ENCODE measurements at regions not wholly inside any gene's neighbourhood (a gene's known extent, or its start where the extent isn't known, plus 50 kb on each side); places are given as distances from the start of the nearest gene placed in this dataset.
"Not testable (repeated sequence)": the region's sequence is repeated elsewhere in the genome, so short reads cannot be mapped to it uniquely, and the experiment has no call there.

DNA sequence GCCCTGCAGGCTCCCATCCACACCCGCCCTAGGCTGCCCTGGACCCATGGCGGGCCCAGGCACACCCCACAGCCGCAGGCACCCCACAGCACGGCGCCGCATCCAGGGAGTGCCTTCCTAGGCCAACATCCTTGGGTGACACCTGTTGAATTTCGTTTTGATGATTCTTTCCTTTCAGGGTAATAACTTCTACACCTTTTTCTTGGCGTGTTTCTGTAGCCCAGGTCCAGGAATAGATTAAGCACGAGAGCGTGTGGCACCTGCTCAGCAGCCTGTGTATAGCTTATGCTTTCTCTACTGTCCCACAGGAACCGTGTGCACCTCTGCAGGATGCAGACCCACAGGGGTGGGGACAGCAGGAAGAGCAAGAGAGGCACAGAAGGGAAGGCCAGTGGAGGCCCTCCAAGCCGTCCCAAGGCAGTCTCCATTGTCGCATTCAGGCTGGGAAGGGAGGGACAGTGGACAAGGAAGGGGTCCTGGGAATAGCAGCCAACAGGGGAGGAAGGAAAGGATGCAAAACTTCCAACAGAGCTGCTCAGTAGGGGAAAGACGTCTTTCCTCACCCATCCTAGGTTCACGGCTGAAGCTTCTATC lies 118.1 kb upstream of the AFDN start:
- Histone ChIP-seq H3K36me3 (ENCODE audit: insufficient read depth, insufficient read length, low read length) (no peaks in the 10 kb centered on the region), H3K27me3 (ENCODE audit: insufficient read depth, insufficient read length) (no peaks in the 10 kb centered on the region), H3K4me1 (ENCODE audit: insufficient read depth, insufficient read length) (no peaks in the 10 kb centered on the region), H3K9me3 (ENCODE audit: insufficient read depth, low read length) (no peaks in the 10 kb centered on the region), H3K4me3 (ENCODE audit: insufficient read length, low read depth) (no peak overlapping the region), H3K9ac (ENCODE audit: insufficient read length, low read depth) (no peak overlapping the region)
- DNase-seq (ENCODE audit: low read depth, low spot score) = no peak
- no peak for TF ChIP-seq ZNF274 (IDR thresholded peaks at IDR 0.05; ENCODE audit: low read depth, low read length)
- no peak for TF ChIP-seq SUZ12 (IDR thresholded peaks at IDR 0.05; ENCODE audit: extremely low read depth, insufficient read depth, insufficient read length)
- no peak for TF ChIP-seq YY1 (IDR thresholded peaks at IDR 0.05; ENCODE audit: insufficient read depth, insufficient read length)

DNA sequence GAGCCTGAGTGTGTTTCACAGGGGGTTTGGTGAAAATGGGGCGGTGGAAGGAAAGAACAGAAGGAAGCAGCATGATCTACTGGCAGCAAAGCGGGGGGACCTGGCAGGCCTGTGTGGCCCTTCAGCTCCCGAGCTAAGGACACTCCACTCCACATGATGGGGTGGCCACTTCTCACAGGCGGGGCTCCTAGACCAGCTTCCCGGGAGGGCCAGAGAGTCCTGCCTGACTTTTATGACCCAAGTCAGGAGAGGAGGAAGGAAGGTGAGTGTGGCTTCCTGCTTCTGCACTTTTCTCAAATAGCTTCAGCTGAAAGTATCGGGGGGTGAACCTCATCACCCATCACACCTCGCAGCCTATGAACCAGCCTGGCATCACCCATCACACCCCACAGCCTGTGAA lies 117.5 kb upstream of the AFDN start:
- H3K4me3 ChIP-seq (ENCODE audit: insufficient read length, low read depth) = no peak overlapping the region
- H3K4me1 ChIP-seq (ENCODE audit: insufficient read depth, insufficient read length) = peaks cover 3% of the 10 kb centered on the region
- H3K36me3 ChIP-seq (ENCODE audit: insufficient read depth, insufficient read length, low read length) = no peaks in the 10 kb centered on the region
- no peak for DNase-seq (ENCODE audit: low read depth, low spot score)
- H3K9me3 ChIP-seq (ENCODE audit: insufficient read depth, low read length) = no peaks in the 10 kb centered on the region
- TF ChIP-seq ZNF274 (IDR thresholded peaks at IDR 0.05; ENCODE audit: low read depth, low read length) (no peak), YY1 (IDR thresholded peaks at IDR 0.05; ENCODE audit: insufficient read depth, insufficient read length) (no peak), SUZ12 (IDR thresholded peaks at IDR 0.05; ENCODE audit: extremely low read depth, insufficient read depth, insufficient read length) (no peak)
- H3K9ac ChIP-seq (ENCODE audit: insufficient read length, low read depth) = no peak overlapping the region
- no peaks in the 10 kb centered on the region for H3K27me3 ChIP-seq (ENCODE audit: insufficient read depth, insufficient read length)

DNA sequence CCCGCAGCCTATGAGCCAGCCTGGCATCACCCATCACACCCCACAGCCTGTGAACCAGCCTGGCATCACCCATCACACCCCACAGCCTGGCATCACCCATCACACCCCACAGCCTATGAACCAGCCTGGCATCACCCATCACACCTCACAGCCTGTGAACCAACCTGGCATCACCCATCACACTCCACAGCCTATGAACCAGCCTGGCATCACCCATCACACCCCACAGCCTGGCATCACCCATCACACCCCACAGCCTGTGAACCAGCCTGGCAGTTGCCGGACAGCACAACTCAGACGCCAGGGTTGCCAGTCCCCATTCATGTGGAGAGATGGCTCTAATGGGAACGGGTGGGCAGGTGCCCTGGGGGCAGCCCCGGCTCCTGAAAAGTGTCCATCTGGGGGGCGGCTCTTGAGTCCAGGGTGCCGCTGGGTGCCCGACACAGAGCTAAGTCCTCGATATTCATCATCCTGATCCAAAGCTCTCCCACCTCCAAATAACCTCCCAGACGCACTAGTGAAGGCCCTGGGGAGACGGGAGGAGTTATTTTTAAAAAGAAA lies 116.9 kb upstream of the AFDN start:
- H3K4me3 ChIP-seq (ENCODE audit: insufficient read length, low read depth); H3K27me3 ChIP-seq (ENCODE audit: insufficient read depth, insufficient read length); H3K9ac ChIP-seq (ENCODE audit: insufficient read length, low read depth); H3K4me1 ChIP-seq (ENCODE audit: insufficient read depth, insufficient read length); DNase-seq (ENCODE audit: low read depth, low spot score); H3K36me3 ChIP-seq (ENCODE audit: insufficient read depth, insufficient read length, low read length); H3K9me3 ChIP-seq (ENCODE audit: insufficient read depth, low read length): not testable (repeated sequence)

DNA sequence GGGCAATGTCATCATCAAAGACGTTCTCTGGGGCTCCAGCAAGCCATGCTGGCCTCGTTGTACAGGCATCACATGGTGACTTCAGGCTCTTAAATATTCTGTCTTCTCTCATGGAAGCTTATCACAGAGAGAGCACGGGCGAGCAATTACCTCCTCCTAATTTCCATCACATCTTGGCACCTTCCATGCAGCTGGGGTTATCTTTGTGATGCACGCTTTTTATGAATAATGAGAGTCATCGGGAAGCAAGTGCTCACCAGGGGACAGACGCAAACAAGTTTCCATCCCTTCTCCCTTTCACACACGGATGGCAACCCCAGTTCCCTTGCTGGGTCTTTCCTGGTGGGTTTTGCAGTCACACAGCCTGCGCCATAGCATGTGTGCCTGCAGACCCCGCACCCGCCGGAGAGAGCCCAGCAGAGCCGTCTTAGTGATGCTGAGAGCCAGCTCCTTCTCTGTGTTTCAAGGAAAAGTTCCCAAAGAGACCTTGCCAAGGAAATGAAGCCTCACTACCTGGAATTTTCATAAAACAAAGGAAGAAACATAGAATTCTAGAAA lies 116.3 kb upstream of the AFDN start:
- no peak for DNase-seq (ENCODE audit: low read depth, low spot score)
- H3K9me3 ChIP-seq (ENCODE audit: insufficient read depth, low read length) = no peaks in the 10 kb centered on the region
- H3K27me3 ChIP-seq (ENCODE audit: insufficient read depth, insufficient read length) = no peaks in the 10 kb centered on the region
- no peak overlapping the region for H3K4me3 ChIP-seq (ENCODE audit: insufficient read length, low read depth)
- no peak overlapping the region for H3K9ac ChIP-seq (ENCODE audit: insufficient read length, low read depth)
- no peaks in the 10 kb centered on the region for H3K36me3 ChIP-seq (ENCODE audit: insufficient read depth, insufficient read length, low read length)
- TF ChIP-seq YY1 (IDR thresholded peaks at IDR 0.05; ENCODE audit: insufficient read depth, insufficient read length) (no peak), SUZ12 (IDR thresholded peaks at IDR 0.05; ENCODE audit: extremely low read depth, insufficient read depth, insufficient read length) (no peak), ZNF274 (IDR thresholded peaks at IDR 0.05; ENCODE audit: low read depth, low read length) (no peak)
- H3K4me1 ChIP-seq (ENCODE audit: insufficient read depth, insufficient read length) = peaks cover 3% of the 10 kb centered on the region

DNA sequence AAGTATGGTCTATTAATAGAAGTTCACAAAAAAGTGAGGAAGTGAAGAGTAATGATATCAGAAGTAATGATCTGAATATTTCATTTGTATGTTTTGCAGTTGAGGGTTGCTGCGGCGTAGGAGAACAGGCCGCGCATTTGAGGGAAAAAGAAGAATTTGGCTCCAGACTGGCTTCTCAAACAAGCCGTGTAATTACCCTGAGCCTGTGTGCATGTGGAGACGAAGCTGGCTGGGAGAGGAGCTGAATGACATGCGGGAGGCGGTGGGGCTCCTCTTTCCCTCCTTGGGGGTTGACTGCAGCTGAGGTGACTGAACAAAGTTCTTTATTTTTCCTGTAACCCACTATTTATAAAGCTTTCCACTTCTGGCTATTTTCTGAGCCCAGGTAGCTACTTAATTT lies 115.5 kb upstream of the AFDN start:
- Histone ChIP-seq H3K9ac (ENCODE audit: insufficient read length, low read depth) (no peak overlapping the region), H3K4me1 (ENCODE audit: insufficient read depth, insufficient read length) (peaks cover 3% of the 10 kb centered on the region), H3K9me3 (ENCODE audit: insufficient read depth, low read length) (no peaks in the 10 kb centered on the region), H3K27me3 (ENCODE audit: insufficient read depth, insufficient read length) (no peaks in the 10 kb centered on the region), H3K36me3 (ENCODE audit: insufficient read depth, insufficient read length, low read length) (no peaks in the 10 kb centered on the region), H3K4me3 (ENCODE audit: insufficient read length, low read depth) (no peak overlapping the region)
- DNase-seq (ENCODE audit: low read depth, low spot score) = no peak
- TF ChIP-seq SUZ12 (IDR thresholded peaks at IDR 0.05; ENCODE audit: extremely low read depth, insufficient read depth, insufficient read length) (no peak), YY1 (IDR thresholded peaks at IDR 0.05; ENCODE audit: insufficient read depth, insufficient read length) (no peak), ZNF274 (IDR thresholded peaks at IDR 0.05; ENCODE audit: low read depth, low read length) (no peak)

DNA sequence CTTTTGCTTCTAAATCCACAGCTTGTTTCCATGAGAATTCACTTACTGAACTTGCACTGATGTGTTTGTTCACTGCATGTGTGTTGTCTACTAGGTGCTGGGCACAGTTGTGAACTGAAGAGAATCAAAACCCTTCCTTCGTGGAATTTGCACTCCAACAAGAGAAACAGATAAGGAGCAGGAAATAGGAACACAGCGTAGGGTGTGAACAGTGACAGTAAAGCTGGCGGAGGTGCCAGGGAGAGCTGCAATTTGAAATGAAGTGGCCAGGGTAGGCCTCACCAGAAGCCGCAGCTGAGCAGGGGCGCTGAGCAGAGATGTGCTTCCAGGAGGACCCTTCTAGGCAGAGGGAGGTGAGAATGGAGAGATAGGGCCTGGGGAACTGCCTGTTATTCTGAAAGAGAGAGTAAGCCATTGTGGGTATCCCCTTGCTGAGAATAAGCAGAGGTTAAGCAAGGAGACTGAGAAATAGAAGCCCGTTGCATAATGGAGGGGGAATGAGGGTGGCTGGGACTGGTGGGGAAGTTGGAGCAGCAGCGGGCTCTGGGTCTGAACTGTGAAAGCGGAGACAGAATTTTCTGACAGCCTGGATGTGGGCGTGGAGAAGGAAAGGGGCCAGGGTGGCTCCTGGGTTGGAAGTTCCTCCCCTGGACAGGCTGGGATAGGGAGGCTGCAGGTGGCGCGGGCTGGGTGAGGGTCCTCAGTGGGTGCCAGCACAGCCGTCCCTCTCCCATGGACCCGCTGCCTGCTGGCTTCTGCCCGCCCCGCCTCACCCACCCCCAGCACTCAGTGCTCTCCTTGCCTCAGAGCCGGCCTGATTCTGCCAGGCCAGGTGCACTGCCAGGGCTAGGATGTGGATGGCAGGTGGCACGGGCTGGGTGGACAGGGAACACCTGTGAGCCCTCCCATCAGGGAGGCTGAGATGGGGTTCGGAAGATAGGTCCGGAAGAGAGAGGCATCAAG lies 114.7 kb upstream of the AFDN start:
- H3K36me3 ChIP-seq (ENCODE audit: insufficient read depth, insufficient read length, low read length) = no peaks in the 10 kb centered on the region
- no peak for DNase-seq (ENCODE audit: low read depth, low spot score)
- peaks cover 3% of the 10 kb centered on the region for H3K4me1 ChIP-seq (ENCODE audit: insufficient read depth, insufficient read length)
- H3K9ac ChIP-seq (ENCODE audit: insufficient read length, low read depth) = no peak overlapping the region
- no peak overlapping the region for H3K4me3 ChIP-seq (ENCODE audit: insufficient read length, low read depth)
- no peaks in the 10 kb centered on the region for H3K27me3 ChIP-seq (ENCODE audit: insufficient read depth, insufficient read length)
- TF ChIP-seq SUZ12 (IDR thresholded peaks at IDR 0.05; ENCODE audit: extremely low read depth, insufficient read depth, insufficient read length) = no peak
- TF ChIP-seq ZNF274 (IDR thresholded peaks at IDR 0.05; ENCODE audit: low read depth, low read length) = no peak
- no peak for TF ChIP-seq YY1 (IDR thresholded peaks at IDR 0.05; ENCODE audit: insufficient read depth, insufficient read length)
- no peaks in the 10 kb centered on the region for H3K9me3 ChIP-seq (ENCODE audit: insufficient read depth, low read length)

All from NT2/D1 (cell line).